Mucosa of gallbladder (tissue), 1 donor: ENCODE measurements at regions not wholly inside any gene's neighbourhood (a gene's known extent, or its start where the extent isn't known, plus 50 kb on each side); places are given as distances from the start of the nearest gene placed in this dataset.

ENCODE experiments used
- DNase-seq: peaks from one replicate; pipeline ENCODE4 v3.0.0-alpha.2; 2020; ENCODE audit warnings: low spot score
- donor health status: DM: no; HTN: no; CAD: no.

DNA sequence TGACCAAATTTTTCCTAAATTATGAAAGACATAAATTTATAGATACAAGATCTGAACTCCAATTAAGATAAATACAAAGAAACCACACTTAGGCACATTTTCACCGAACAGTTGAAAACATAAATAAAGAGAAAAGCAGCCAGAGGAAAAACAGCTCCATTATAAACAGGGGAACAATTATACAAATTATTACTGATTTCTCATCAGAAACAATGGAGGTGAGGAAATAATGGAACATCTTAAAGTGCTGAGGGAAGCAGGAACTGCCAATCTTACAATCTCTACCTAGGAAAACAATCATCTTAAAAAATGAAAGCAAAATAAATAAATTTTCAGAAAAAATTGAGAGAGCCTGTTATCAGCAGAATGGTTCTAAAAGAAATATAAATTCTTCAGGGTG is 234.4 kb upstream of the PMFBP1 start:
- DNase-seq = no peak

DNA sequence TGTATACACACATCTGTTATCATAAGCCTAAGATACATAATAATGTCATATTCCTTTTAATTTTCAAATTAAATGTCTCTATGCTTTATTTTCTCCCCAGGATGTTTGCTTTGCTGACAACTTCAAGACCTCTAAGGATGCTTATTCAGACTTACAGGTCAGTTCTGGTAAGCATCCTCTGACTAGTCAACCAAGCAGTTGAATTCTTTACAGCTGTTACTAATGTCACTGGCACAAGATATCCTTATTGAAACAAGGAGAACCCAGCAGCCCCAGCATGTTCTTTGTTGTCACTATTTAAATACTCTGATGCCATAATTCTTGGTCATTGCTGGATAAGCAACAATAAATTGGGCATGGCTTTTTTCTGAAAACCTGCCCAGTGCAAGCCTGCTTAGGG is 232.3 kb upstream of the PMFBP1 start:
- DNase-seq = no peak

DNA sequence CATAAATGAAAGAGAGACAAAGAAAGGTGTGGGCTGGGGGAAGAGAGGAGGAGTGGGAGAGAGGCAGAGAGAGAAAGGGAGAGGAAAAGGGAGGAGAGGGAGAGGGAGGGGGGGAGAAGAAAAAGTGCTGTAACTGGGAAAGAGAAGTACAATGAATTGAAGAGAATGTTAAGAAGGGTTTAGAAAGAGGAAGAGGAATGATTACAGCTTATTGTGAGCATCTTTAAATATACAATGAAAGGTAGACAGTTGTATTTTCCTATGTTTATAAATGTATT is 229.1 kb upstream of the PMFBP1 start:
- DNase-seq = no peak

DNA sequence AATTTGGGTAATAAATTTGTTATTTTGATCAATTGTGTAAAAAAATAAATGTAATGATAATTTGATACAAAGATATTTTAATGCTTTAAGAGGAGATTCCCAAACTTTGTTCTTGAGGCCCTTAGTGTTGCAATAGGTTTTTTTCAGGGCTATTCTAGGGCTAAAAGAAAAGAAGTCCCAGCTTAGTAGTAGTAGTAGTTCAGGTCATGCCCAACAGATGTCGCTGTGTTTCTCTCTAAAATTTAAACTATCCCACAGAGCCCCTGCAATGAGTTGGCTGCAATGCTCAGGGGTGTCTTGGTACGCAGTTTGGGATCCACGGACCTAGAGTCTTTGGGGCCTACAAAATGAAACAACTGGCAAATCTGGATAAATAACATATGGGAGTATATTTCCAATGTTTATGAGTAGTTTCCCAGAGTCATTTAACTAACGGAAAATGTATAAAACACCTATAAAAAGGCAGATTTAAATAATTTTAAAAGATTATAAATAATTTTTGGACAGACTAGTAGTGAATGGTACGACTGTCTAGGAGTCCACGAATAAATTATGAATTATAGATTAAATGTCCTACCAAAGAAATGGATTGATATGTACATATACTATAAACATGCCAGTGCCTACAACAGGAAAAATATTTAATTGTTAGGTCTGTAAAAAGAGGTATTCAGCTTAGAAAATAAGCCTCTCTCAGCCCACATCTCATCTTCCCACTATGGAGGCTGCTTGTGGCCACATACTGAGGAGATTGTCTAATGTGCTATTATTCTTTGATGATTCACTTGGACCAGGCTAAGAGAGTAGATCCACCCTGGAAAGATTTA is 228.5 kb upstream of the PMFBP1 start:
- DNase-seq = peak; percentile 49

DNA sequence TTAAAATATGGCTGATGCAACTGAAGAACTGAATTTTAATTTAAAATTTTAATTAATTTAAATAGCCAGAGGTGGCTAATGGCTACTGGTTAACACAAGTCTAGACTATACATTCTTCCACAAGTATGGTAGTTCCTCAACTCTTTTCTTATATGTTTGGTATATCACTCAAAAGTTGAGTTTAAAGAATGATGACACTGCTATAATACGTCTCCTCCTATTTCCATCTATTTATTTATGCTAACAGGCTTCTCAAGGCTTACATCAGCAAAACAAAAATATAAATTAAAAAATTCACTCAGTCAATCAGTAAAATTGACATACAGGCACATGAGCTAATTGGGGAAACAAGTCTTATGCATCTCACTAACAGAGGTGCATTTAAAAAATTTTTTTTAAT is 227.9 kb upstream of the PMFBP1 start:
- DNase-seq = no peak

DNA sequence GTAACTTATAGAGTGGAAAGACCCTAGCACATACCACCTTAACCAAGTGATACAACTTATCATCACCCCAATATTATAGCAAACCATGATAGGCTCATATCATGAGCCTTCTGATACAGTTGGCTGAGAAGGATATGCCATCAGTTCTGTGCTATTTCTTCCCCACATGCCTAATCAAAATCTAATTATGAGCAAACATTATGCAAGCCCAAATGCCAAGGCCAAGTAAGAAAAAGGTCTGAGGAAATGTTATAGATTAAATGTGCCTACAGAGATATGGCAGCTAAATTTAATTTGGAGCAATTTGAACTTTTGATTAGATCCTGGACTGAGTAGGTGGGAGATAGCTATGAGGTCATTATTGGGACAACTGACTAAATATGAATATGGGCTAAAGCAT is 225.9 kb upstream of the PMFBP1 start:
- DNase-seq = no peak

DNA sequence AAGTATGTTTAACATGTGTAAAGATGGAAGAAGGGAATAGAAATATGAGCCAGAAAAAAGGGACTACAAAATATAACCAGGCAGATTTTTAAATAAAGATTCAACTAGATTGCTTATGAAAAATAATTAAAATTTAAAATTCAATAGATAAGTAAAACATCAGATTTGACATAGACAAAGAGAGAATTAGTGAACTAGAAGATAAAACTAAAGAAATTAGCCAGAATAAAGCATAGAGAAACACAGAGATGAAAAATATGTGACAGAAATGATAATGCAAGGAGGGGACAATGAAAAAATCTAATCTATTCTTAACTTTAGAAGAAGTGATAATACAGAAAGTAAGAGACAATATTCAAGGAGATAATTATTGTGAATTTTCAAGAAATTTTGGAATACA is 222.6 kb upstream of the PMFBP1 start:
- no peak for DNase-seq

DNA sequence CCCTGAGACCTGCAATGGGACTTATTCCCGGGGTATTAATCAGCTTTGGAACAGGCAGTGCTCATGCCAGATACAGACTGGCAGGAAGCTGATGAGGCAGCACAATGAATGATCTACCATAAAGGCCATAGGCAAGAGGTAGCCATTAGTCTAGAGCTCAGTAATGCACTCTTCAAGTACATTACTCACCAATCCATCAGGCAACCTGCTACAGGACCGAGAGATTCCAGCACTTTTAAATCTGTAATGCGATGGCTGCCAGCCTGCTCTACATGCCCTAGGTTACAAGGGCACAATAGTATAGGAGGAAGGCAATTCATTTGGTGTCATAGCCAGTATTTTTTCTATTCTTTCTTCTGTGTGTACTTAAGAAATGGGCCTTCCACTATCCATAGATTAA is 217.8 kb upstream of the PMFBP1 start:
- no peak for DNase-seq

DNA sequence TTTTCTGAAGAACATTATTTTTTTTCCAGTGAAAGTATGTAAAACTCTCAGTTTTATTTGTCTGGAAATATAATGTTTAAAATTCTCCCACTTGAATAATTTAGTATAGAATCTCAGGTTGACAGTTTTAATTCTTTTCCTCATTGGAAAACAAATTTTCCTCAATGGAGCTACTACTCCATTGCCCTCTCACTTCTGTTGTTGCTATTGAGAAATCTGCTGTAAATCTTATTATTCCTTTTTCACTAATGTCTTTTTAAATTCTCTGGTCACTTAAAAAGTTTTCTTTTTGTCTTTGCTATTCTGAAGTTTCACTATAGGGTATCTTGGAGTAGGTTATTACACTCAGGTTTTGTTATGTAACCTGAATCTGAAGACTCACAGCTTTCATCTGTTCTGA is 216.1 kb upstream of the PMFBP1 start:
- no peak for DNase-seq

DNA sequence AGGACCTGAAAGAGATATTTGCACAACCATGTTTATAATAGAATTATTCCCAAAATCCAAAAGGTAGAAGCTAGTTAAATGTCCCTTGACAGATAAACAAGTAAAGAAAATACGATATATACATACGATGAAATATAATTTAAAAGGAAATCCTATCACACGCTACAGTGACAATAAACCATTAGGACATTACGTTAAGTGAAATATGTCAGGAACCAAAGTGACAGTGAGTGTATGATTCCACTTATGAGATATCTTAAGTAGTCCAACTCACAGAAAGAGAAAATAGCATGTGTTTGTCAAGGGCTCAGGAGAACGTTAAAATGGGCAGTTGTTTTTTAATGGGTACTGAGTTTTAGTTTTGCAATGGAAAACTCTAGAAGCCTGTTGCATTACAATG is 212.7 kb upstream of the PMFBP1 start:
- no peak for DNase-seq

DNA sequence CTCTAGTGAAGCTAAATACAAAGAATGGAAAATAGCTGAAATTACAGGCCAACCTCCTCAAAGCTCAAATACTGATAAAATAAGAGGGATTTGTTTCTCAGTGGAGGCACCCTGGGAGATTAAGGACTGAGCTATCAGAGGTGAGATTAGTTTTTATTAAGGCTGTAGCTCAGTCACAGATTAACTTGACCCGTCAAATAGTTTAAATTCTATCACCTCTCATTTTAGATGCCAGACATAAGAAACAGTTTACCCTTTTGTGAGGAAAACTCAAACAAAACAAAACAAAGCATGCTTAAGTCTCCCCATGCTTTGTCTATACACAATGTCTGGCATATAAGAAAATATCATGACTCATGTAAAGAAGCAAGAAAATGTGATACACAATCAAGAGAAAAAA is 208.3 kb upstream of the PMFBP1 start:
- no peak for DNase-seq

DNA sequence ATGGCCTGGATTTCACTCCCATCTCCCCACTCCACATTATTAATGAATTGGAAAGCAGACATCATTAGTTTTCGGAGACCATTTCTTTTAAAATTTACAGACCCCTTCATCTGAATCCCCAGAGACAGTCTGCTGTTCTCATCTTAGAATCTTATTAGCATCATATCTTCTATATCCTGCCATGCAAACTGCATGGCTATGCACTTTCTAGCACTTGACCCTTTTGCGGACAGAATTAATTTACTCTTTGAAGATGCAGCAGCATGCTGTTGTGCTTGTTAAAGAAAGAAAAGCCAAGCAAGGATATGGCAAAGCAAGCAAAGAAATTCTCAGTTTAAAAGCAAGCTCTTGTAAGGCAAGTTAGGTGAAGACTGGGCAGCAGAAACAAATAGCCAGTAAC is 201.2 kb upstream of the PMFBP1 start:
- DNase-seq = no peak

DNA sequence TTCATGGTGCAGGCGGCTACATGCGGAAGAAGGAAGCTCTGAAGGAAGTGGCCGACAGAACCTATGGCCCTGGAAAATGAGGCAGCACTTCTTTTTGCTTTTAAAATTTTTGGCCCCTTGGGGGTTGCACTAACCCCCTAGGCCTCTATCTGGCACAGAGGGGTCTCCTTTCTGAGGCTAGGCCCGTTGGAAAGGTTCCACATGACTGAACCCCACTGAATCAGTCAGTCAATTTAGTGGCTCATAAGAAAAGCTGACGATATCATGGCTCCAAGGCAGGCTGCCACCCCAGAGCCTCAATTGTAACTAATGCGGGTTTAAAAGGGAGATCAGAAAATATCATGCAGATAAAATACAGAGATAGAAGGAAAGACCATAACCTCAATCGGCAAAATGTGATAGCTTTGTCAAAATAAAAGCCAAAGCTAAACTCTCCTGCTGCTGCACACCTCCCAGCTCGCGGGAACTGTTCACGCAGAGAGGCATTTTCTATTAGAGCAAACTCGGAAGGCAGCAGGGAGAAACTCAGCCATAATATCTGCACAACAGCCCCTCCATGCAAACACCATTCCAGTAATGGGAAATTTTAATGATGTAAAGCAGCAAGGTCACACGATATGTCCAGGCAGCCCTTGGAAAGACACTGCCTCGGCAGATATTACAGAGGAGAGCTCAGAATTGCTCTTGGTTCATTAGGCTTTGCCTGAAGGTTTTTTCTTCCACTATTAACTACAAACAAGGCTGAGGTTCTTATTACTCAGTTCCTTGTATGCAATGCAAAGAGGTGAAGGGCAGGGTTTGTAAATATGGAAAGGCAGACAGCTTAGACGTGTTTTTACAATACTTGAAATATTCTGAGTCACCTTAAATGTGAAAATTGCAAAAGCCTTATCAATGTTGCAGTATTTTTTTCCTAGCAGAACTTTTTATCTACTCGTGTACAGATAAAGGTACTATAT is 200.4 kb upstream of the PMFBP1 start:
- DNase-seq = no peak

DNA sequence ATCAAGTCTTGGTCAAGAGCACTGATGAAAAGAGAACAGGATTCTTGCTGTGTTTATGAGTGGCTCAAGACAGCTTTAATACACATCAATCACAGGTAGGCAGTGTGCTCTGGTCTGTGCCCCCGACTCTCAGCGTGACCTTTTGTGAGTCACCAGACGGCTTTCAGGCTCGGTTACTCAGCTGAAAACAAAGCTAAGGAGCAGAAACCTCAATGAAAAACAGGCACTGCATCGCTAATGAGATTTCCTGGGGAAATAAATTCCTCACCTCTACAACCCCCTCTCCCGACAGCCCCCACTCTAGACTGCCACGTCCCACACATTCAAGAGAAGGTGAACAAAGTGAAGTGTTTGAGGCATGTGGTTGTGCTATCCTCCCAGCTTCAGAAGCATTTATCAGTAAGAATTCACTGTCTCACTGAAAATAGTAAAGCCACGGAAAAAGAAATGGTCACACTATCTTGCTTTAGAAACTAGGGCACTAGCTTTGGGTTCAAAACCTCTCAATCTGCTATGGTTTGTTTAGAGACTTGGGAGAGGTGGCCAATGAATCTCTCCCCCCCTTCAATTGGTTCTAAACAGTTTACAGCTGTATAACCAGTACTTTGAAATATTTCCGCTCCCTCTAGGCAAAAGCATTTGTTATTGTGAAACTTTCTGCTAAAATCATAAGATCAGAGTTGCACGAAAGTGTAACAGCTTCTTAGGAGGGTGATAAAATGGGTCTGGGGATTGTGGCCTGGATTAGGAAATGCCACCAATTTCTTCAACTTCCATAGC is 199.5 kb upstream of the PMFBP1 start:
- DNase-seq = no peak

DNA sequence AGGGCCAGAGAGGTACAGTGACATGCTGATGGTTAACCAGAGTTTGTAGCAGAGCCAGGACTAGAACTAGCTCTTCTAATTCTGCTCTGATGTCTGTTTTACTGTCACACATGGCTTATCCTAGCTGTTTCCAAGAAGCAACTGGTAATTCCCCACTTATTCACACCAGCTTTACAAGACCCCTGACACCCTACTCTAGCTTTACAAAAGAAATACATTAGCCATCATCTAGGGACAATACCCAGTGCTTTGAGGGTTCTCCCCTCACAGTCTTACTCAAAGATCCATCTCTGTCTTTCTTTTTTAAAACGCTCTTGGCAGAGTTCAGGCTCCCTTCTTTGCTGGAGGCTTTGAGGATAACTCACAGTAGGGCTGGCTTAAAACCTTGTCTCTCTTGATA is 197.3 kb upstream of the PMFBP1 start:
- no peak for DNase-seq

DNA sequence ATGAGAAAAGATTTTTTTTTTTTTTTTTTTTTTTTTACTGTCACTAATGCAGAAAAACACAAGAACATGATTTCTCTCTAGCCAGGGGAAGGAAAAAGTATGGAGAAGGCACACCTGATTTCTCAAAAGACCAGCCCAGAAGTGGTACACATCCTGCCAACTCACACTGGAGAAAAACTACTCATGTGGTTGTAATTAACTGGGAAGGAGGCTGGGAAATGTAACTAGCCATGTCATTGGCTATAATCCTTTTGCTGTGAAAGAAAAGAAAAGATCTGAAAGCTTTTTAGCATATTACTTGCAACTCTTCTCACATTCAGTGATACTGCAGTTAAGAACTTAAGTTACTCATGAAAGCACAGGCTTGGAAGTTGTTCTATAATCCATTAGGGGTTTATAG is 195.9 kb upstream of the PMFBP1 start:
- DNase-seq = no peak

DNA sequence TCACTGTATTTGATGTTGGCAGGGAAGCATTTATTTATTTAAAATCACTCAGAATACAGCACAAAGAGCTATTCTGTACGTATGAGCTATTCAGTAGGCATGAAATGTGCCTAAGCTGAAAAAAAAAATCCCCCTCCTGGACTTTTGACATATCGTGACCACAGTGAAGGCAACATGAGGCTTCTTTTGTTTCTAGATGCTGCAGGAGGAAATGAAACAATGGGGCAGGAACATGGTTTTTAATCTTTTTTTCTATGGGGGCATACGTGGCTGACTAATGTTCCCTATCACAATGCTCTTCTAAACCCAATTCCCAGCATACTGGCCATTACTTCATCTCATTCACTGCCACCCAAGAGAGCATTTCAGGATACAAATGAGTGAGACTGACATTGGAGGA is 191.0 kb upstream of the PMFBP1 start:
- no peak for DNase-seq

DNA sequence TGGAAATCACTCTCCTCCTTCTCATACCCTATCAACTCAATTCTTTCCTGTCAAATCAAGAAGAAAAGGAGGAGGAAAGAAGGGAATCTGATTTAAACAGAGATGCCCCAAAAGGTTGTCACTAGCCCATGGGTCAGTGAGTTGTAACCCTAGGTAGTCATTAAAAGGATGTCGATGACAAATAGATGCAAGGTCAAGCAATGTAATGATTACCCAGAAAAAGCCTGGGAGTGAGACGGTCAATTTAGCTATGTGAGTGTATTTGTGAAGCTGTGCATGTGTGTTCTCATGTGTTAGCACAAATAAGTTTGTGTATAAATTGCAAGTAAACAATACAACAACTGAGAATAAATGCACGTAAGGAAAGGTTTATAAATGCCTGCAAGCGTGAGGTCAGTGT is 190.5 kb upstream of the PMFBP1 start:
- DNase-seq = no peak

DNA sequence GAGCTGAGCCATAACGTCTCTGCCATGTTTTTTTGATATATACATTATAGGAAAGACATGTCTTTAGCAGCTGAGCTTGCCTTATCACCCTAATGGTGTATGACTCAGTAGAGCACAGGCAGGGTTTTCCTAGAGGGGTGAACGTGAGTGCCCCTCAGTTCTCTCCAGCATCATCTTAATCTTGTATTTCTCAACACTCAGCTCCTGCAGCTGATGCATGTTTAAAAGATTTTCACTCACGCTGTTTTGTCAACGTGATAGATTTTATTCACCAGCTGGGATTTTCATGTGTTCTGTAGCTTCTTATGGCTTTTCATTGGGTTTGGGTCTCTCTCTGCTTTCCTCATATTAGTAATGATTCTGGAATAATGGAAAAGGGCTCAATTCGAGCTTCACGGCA is 186.0 kb upstream of the PMFBP1 start:
- no peak for DNase-seq

DNA sequence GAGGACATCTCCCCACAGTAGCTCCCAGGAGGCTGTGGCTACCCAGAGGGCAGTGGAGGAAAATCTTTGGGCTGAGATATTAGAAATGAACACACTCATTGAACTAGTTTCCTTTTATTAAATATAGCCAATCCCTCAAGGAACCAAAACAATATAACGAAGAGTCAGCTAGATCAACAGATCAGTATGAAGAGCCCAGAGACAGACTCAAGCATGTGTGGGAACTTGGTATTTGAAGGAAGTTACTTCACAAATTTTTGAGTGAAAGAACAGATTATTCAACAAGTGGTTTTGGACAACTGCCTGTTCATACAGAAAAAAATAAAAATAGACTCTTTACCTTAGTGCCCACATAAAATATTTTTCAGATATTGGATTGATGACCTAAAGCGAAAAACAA is 183.6 kb upstream of the PMFBP1 start:
- DNase-seq = no peak

DNA sequence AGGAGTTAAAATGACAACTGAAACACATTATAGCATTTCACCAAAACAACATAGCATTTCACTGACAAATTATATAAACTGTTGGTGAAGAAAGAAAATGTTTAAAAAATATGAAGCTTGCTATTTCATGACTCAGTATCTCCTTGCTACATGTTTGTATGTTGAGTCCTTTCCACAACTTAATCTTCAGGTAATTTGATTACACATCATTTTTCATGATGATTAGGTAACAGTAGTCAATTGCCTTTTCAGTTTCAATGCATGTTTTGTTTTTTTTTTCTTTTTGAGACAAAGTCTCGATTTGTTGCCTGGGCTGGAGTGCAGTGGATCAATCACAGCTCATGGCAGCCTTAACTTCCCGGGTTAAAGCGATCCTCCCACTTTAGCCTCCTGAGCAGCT is 177.8 kb upstream of the PMFBP1 start:
- DNase-seq = no peak

DNA sequence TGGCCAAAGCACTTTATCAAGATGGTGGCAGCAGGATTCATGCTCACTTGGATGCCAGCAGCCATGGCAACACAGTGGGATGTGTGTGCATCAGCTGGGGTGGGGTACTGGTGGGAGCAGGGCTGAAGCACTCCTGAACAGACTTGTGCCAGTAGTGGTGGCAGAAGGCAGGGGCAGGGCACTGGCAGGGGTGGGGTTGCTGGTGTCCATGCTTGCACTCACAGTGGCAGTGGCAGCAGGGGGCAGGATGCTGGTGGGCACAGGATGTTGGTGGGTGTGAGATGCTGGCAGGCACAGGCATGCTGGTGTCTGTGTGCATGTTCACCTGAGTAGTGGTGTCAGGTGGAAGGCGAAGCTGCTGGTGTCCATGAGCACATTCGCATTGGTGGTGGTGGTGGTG is 161.0 kb upstream of the PMFBP1 start:
- no peak for DNase-seq

DNA sequence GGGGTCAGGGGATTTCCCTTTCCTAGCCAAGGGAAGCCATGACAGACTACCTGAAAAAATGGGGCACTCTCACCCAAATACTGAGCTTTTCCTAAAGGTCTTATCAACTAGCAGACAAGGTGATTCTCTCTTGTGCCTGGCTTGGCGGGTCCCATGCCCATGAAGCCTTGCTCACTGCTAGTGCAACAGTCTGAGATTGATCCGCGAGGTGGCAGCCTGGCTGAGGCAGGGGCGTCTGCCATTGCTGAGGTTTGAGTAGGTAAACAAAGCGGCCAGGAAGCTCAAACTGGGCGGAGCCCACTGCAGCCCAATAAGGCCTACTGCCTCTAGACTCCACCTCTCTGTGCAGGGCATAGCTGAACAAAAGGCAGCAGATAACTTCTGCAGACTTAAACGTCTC is 152.6 kb upstream of the PMFBP1 start:
- DNase-seq = no peak
